ENCODE measurements at regions not wholly inside any gene's neighbourhood (a gene's known extent, or its start where the extent isn't known, plus 50 kb on each side); places are given as distances from the start of the nearest gene placed in this dataset.

GRCh38 chr16:79317521-79317920 is 283.0 kb downstream of the MAF start:
- no peaks in the 10 kb centered on the region for H3K36me3 ChIP-seq (ENCODE audit: control insufficient read depth in 2 of 2, insufficient read depth in 2 of 2, low read length in 2 of 2)
- peaks cover 6 to 8% of the 10 kb centered on the region in 2 donors for H3K27me3 ChIP-seq (ENCODE audit: control insufficient read depth in 2 of 2, insufficient read depth in 2 of 2, low read length in 2 of 2)
- no peak overlapping the region for H3K27ac ChIP-seq (ENCODE audit: low read depth in 2 of 2, low read length in 2 of 2)
- H3K9ac ChIP-seq (ENCODE audit: low read depth in 1 of 2, low read length in 2 of 2): no peak overlapping the region
- no peak overlapping the region for H3K4me3 ChIP-seq (ENCODE audit: low read length in 2 of 2)
- H3K4me1 ChIP-seq (ENCODE audit: control insufficient read depth in 2 of 2, insufficient read depth in 2 of 2, low read length in 2 of 2): no peaks in the 10 kb centered on the region
- no peaks in the 10 kb centered on the region for H3K9me3 ChIP-seq (ENCODE audit: control insufficient read depth in 2 of 2, low read length in 2 of 2)

- H3K36me3 ChIP-seq (ENCODE audit: control insufficient read depth in 2 of 2, insufficient read depth in 2 of 2, low read length in 2 of 2): no peaks in the 10 kb centered on the region
- H3K4me1 ChIP-seq (ENCODE audit: control insufficient read depth in 2 of 2, insufficient read depth in 2 of 2, low read length in 2 of 2): no peaks in the 10 kb centered on the region
- no peaks in the 10 kb centered on the region for H3K9me3 ChIP-seq (ENCODE audit: control insufficient read depth in 2 of 2, low read length in 2 of 2)
- peaks cover 6 to 7% of the 10 kb centered on the region in 2 donors for H3K27me3 ChIP-seq (ENCODE audit: control insufficient read depth in 2 of 2, insufficient read depth in 2 of 2, low read length in 2 of 2)
- H3K9ac ChIP-seq (ENCODE audit: low read depth in 1 of 2, low read length in 2 of 2): no peak overlapping the region
- no peak overlapping the region for H3K27ac ChIP-seq (ENCODE audit: low read depth in 2 of 2, low read length in 2 of 2)
- H3K4me3 ChIP-seq (ENCODE audit: low read length in 2 of 2): no peak overlapping the region
Measured at GRCh38 chr16:79317026-79317425, 283.5 kb downstream of the MAF start.

GRCh38 chr16:79316004-79316458 is 284.5 kb downstream of the MAF start:
- Histone ChIP-seq H3K9me3 (ENCODE audit: control insufficient read depth in 2 of 2, low read length in 2 of 2) (no peaks in the 10 kb centered on the region), H3K9ac (ENCODE audit: low read depth in 1 of 2, low read length in 2 of 2) (no peak overlapping the region), H3K36me3 (ENCODE audit: control insufficient read depth in 2 of 2, insufficient read depth in 2 of 2, low read length in 2 of 2) (no peaks in the 10 kb centered on the region), H3K4me3 (ENCODE audit: low read length in 2 of 2) (no peak overlapping the region), H3K27me3 (ENCODE audit: control insufficient read depth in 2 of 2, insufficient read depth in 2 of 2, low read length in 2 of 2) (peaks cover 6 to 7% of the 10 kb centered on the region in 2 donors), H3K27ac (ENCODE audit: low read depth in 2 of 2, low read length in 2 of 2) (no peak overlapping the region), H3K4me1 (ENCODE audit: control insufficient read depth in 2 of 2, insufficient read depth in 2 of 2, low read length in 2 of 2) (no peaks in the 10 kb centered on the region)

- H3K9ac ChIP-seq (ENCODE audit: low read depth in 1 of 2, low read length in 2 of 2): no peak overlapping the region
- H3K4me3 ChIP-seq (ENCODE audit: low read length in 2 of 2): no peak overlapping the region
- H3K27ac ChIP-seq (ENCODE audit: low read depth in 2 of 2, low read length in 2 of 2): no peak overlapping the region
- H3K4me1 ChIP-seq (ENCODE audit: control insufficient read depth in 2 of 2, insufficient read depth in 2 of 2, low read length in 2 of 2): no peaks in the 10 kb centered on the region
- no peaks in the 10 kb centered on the region for H3K36me3 ChIP-seq (ENCODE audit: control insufficient read depth in 2 of 2, insufficient read depth in 2 of 2, low read length in 2 of 2)
- H3K9me3 ChIP-seq (ENCODE audit: control insufficient read depth in 2 of 2, low read length in 2 of 2): no peaks in the 10 kb centered on the region
- no peaks in the 10 kb centered on the region for H3K27me3 ChIP-seq (ENCODE audit: control insufficient read depth in 2 of 2, insufficient read depth in 2 of 2, low read length in 2 of 2)
Measured at GRCh38 chr16:79312502-79312901, 288.0 kb downstream of the MAF start.

GRCh38 chr16:79310710-79311109 is 289.8 kb downstream of the MAF start:
- Histone ChIP-seq H3K9me3 (ENCODE audit: control insufficient read depth in 2 of 2, low read length in 2 of 2) (no peaks in the 10 kb centered on the region), H3K4me3 (ENCODE audit: low read length in 2 of 2) (no peak overlapping the region)

GRCh38 chr16:79309606-79310005 is 290.9 kb downstream of the MAF start:
- no peaks in the 10 kb centered on the region for H3K4me1 ChIP-seq (ENCODE audit: control insufficient read depth in 2 of 2, insufficient read depth in 2 of 2, low read length in 2 of 2)
- H3K27me3 ChIP-seq (ENCODE audit: control insufficient read depth in 2 of 2, insufficient read depth in 2 of 2, low read length in 2 of 2): no peaks in the 10 kb centered on the region
- no peak overlapping the region for H3K27ac ChIP-seq (ENCODE audit: low read depth in 2 of 2, low read length in 2 of 2)
- H3K9me3 ChIP-seq (ENCODE audit: control insufficient read depth in 2 of 2, low read length in 2 of 2): no peaks in the 10 kb centered on the region
- H3K9ac ChIP-seq (ENCODE audit: low read depth in 1 of 2, low read length in 2 of 2): no peak overlapping the region
- no peak overlapping the region for H3K4me3 ChIP-seq (ENCODE audit: low read length in 2 of 2)
- H3K36me3 ChIP-seq (ENCODE audit: control insufficient read depth in 2 of 2, insufficient read depth in 2 of 2, low read length in 2 of 2): no peaks in the 10 kb centered on the region

More at GRCh38 chr16:79310710-79311109, 289.8 kb downstream of the MAF start:
- Histone ChIP-seq H3K27ac (ENCODE audit: low read depth in 2 of 2, low read length in 2 of 2) (no peak overlapping the region), H3K36me3 (ENCODE audit: control insufficient read depth in 2 of 2, insufficient read depth in 2 of 2, low read length in 2 of 2) (no peaks in the 10 kb centered on the region), H3K4me1 (ENCODE audit: control insufficient read depth in 2 of 2, insufficient read depth in 2 of 2, low read length in 2 of 2) (no peaks in the 10 kb centered on the region), H3K9ac (ENCODE audit: low read depth in 1 of 2, low read length in 2 of 2) (no peak overlapping the region), H3K27me3 (ENCODE audit: control insufficient read depth in 2 of 2, insufficient read depth in 2 of 2, low read length in 2 of 2) (no peaks in the 10 kb centered on the region)

- no peaks in the 10 kb centered on the region for H3K4me1 ChIP-seq (ENCODE audit: control insufficient read depth in 2 of 2, insufficient read depth in 2 of 2, low read length in 2 of 2)
- H3K9me3 ChIP-seq (ENCODE audit: control insufficient read depth in 2 of 2, low read length in 2 of 2): no peaks in the 10 kb centered on the region
- no peaks in the 10 kb centered on the region for H3K36me3 ChIP-seq (ENCODE audit: control insufficient read depth in 2 of 2, insufficient read depth in 2 of 2, low read length in 2 of 2)
- H3K27me3 ChIP-seq (ENCODE audit: control insufficient read depth in 2 of 2, insufficient read depth in 2 of 2, low read length in 2 of 2): no peaks in the 10 kb centered on the region
- H3K4me3 ChIP-seq (ENCODE audit: low read length in 2 of 2): no peak overlapping the region
- H3K27ac ChIP-seq (ENCODE audit: low read depth in 2 of 2, low read length in 2 of 2): no peak overlapping the region
- H3K9ac ChIP-seq (ENCODE audit: low read depth in 1 of 2, low read length in 2 of 2): no peak overlapping the region
Measured at GRCh38 chr16:79307214-79307613, 293.3 kb downstream of the MAF start.

- H3K4me3 ChIP-seq (ENCODE audit: low read length in 2 of 2): no peak overlapping the region
- H3K9ac ChIP-seq (ENCODE audit: low read depth in 1 of 2, low read length in 2 of 2): no peak overlapping the region
- no peaks in the 10 kb centered on the region for H3K27me3 ChIP-seq (ENCODE audit: control insufficient read depth in 2 of 2, insufficient read depth in 2 of 2, low read length in 2 of 2)
- H3K4me1 ChIP-seq (ENCODE audit: control insufficient read depth in 2 of 2, insufficient read depth in 2 of 2, low read length in 2 of 2): no peaks in the 10 kb centered on the region
- no peak overlapping the region for H3K27ac ChIP-seq (ENCODE audit: low read depth in 2 of 2, low read length in 2 of 2)
- H3K9me3 ChIP-seq (ENCODE audit: control insufficient read depth in 2 of 2, low read length in 2 of 2): no peaks in the 10 kb centered on the region
- H3K36me3 ChIP-seq (ENCODE audit: control insufficient read depth in 2 of 2, insufficient read depth in 2 of 2, low read length in 2 of 2): no peaks in the 10 kb centered on the region
Measured at GRCh38 chr16:79305074-79305473, 295.5 kb downstream of the MAF start.

GRCh38 chr16:79303959-79304387 is 296.6 kb downstream of the MAF start:
- H3K9me3 ChIP-seq (ENCODE audit: control insufficient read depth in 2 of 2, low read length in 2 of 2): no peaks in the 10 kb centered on the region
- H3K4me1 ChIP-seq (ENCODE audit: control insufficient read depth in 2 of 2, insufficient read depth in 2 of 2, low read length in 2 of 2): no peaks in the 10 kb centered on the region
- no peaks in the 10 kb centered on the region for H3K36me3 ChIP-seq (ENCODE audit: control insufficient read depth in 2 of 2, insufficient read depth in 2 of 2, low read length in 2 of 2)
- no peak overlapping the region for H3K27ac ChIP-seq (ENCODE audit: low read depth in 2 of 2, low read length in 2 of 2)
- H3K4me3 ChIP-seq (ENCODE audit: low read length in 2 of 2): no peak overlapping the region
- no peaks in the 10 kb centered on the region for H3K27me3 ChIP-seq (ENCODE audit: control insufficient read depth in 2 of 2, insufficient read depth in 2 of 2, low read length in 2 of 2)
- no peak overlapping the region for H3K9ac ChIP-seq (ENCODE audit: low read depth in 1 of 2, low read length in 2 of 2)

- Histone ChIP-seq H3K27ac (ENCODE audit: low read depth in 2 of 2, low read length in 2 of 2) (no peak overlapping the region), H3K36me3 (ENCODE audit: control insufficient read depth in 2 of 2, insufficient read depth in 2 of 2, low read length in 2 of 2) (no peaks in the 10 kb centered on the region), H3K9me3 (ENCODE audit: control insufficient read depth in 2 of 2, low read length in 2 of 2) (no peaks in the 10 kb centered on the region), H3K4me1 (ENCODE audit: control insufficient read depth in 2 of 2, insufficient read depth in 2 of 2, low read length in 2 of 2) (no peaks in the 10 kb centered on the region), H3K4me3 (ENCODE audit: low read length in 2 of 2) (no peak overlapping the region), H3K27me3 (ENCODE audit: control insufficient read depth in 2 of 2, insufficient read depth in 2 of 2, low read length in 2 of 2) (no peaks in the 10 kb centered on the region), H3K9ac (ENCODE audit: low read depth in 1 of 2, low read length in 2 of 2) (no peak overlapping the region)
Measured at GRCh38 chr16:79303206-79303605, 297.3 kb downstream of the MAF start.

- no peaks in the 10 kb centered on the region for H3K36me3 ChIP-seq (ENCODE audit: control insufficient read depth in 2 of 2, insufficient read depth in 2 of 2, low read length in 2 of 2)
- H3K9ac ChIP-seq (ENCODE audit: low read depth in 1 of 2, low read length in 2 of 2): no peak overlapping the region
- no peak overlapping the region for H3K27ac ChIP-seq (ENCODE audit: low read depth in 2 of 2, low read length in 2 of 2)
- H3K9me3 ChIP-seq (ENCODE audit: control insufficient read depth in 2 of 2, low read length in 2 of 2): no peaks in the 10 kb centered on the region
- H3K4me3 ChIP-seq (ENCODE audit: low read length in 2 of 2): no peak overlapping the region
- no peaks in the 10 kb centered on the region for H3K27me3 ChIP-seq (ENCODE audit: control insufficient read depth in 2 of 2, insufficient read depth in 2 of 2, low read length in 2 of 2)
- no peaks in the 10 kb centered on the region for H3K4me1 ChIP-seq (ENCODE audit: control insufficient read depth in 2 of 2, insufficient read depth in 2 of 2, low read length in 2 of 2)
Measured at GRCh38 chr16:79302731-79303130, 297.8 kb downstream of the MAF start.
